ENCODE measurements at regions not wholly inside any gene's neighbourhood (a gene's known extent, or its start where the extent isn't known, plus 50 kb on each side); places are given as distances from the start of the nearest gene placed in this dataset.

GRCh38 chr13:105311094-105311493 is 1224.4 kb downstream of the EFNB2 start:
- Histone ChIP-seq H4K5ac (ENCODE audit: insufficient read length, low read depth, low read length) (no peak overlapping the region), H4K20me1 (replicated peaks in 1 of 2; ENCODE audit: control insufficient read depth in 1 of 2, insufficient read depth in 2 of 2, low read length in 2 of 2) (no peaks in the 10 kb centered on the region), H3K27ac (ENCODE audit: low read depth, low read length) (no peak overlapping the region), H3K79me1 (ENCODE audit: low read depth, low read length) (no peaks in the 10 kb centered on the region), H3K14ac (ENCODE audit: insufficient read length) (no peak overlapping the region), H3K18ac (ENCODE audit: extremely low read depth, low read length) (no peak overlapping the region), H2AFZ (ENCODE audit: low read length) (peak overlapping the region; percentile 23; the same call in 1 of the 2 replicates), H4K91ac (replicated peaks; ENCODE audit: insufficient read length, low read length) (no peak overlapping the region), H3K9me3 (ENCODE audit: insufficient read depth in 2 of 2, low read depth in 1 of 2, low read length in 1 of 2) (0 out of 4 replicates have a peak, but pooled peaks cover 0 to 3% of the 10 kb centered on the region in 2 experiments), H3K4me1 (replicated peaks in 1 of 4; ENCODE audit: control insufficient read depth in 3 of 4, insufficient read depth in 4 of 4, low read length in 3 of 4) (no peaks in the 10 kb centered on the region), H3K4me3 (ENCODE audit: extremely low read depth in 1 of 4, insufficient read depth in 2 of 4, low read depth in 3 of 4, low read length in 4 of 4) (no peak overlapping the region), H3K23me2 (ENCODE audit: low read depth, low read length) (no peaks in the 10 kb centered on the region), H3K36me3 (ENCODE audit: control insufficient read depth in 2 of 4, insufficient read depth in 4 of 4, low read length in 3 of 4) (no peaks in the 10 kb centered on the region), H3K9ac (replicated peaks in 1 of 4; ENCODE audit: extremely low read depth in 1 of 4, low read depth in 3 of 4, low read length in 3 of 4) (no peak overlapping the region), H4K8ac (ENCODE audit: extremely low read depth, insufficient read depth, low read length) (no peak overlapping the region), H2BK5ac (ENCODE audit: low read depth, low read length) (no peak overlapping the region), H2BK20ac (ENCODE audit: low read length) (no peak overlapping the region), H2BK15ac (ENCODE audit: low read length) (no peak overlapping the region), H3K27me3 (replicated peaks in 1 of 4; ENCODE audit: control insufficient read depth in 3 of 4, extremely low read depth in 1 of 4, insufficient read depth in 3 of 4, low read length in 3 of 4) (no peaks in the 10 kb centered on the region), H3K56ac (replicated peaks; ENCODE audit: insufficient read length, low read depth, low read length) (no peak overlapping the region), H2BK120ac (replicated peaks; ENCODE audit: low read depth, low read length) (no peak overlapping the region), H2BK12ac (ENCODE audit: low read depth, low read length) (no peak overlapping the region), H3K4me2 (ENCODE audit: insufficient read depth in 1 of 2, low read depth in 2 of 2, low read length in 2 of 2) (no peak overlapping the region), H3K4ac (replicated peaks; ENCODE audit: insufficient read length, low read depth, low read length) (no peak overlapping the region), H2AK5ac (ENCODE audit: low read depth, low read length) (no peak overlapping the region), H3K23ac (ENCODE audit: insufficient read length) (no peak overlapping the region), H3K79me2 (ENCODE audit: control insufficient read depth in 1 of 2, insufficient read depth in 2 of 2, low read length in 2 of 2) (no peaks in the 10 kb centered on the region)
- no peak for TF ChIP-seq NRF1 (IDR thresholded peaks at IDR 0.05; ENCODE audit: low read depth, low read length)
- no peak for TF ChIP-seq HDAC2 (IDR thresholded peaks at IDR 0.05; ENCODE audit: borderline replicate concordance in 1 of 2, low read depth in 2 of 2, low read length in 2 of 2)
- no peak for TF ChIP-seq SIRT6 (IDR thresholded peaks at IDR 0.05; ENCODE audit: low read length)
- no peak for TF ChIP-seq HDAC6 (IDR thresholded peaks at IDR 0.05; ENCODE audit: low read depth, low read length)
- TF ChIP-seq SAP30 (IDR thresholded peaks at IDR 0.05; ENCODE audit: insufficient read depth, insufficient replicate concordance, low read length), result no peak
- no peak for TF ChIP-seq RAD21 (IDR thresholded peaks at IDR 0.05 in 1 of 2, conservative IDR thresholded peaks at IDR 0.05 in 1 of 2; ENCODE audit: low read depth in 2 of 2, low read length in 2 of 2)
- no peak for TF ChIP-seq CBX5 (IDR thresholded peaks at IDR 0.05; ENCODE audit: low read depth, low read length)
- TF ChIP-seq KDM4A (IDR thresholded peaks at IDR 0.05; ENCODE audit: low read depth, low read length, severe bottlenecking), result no peak
- TF ChIP-seq RFX5 (IDR thresholded peaks at IDR 0.05; ENCODE audit: borderline replicate concordance, low read depth, low read length), result no peak
- TF ChIP-seq E2F6 (IDR thresholded peaks at IDR 0.05), result no peak
- no peak for TF ChIP-seq SIX5 (IDR thresholded peaks at IDR 0.05; ENCODE audit: low read depth, low read length)
- ChIA-PET POLR2A (ENCODE audit: partially characterized antibody) (no interaction called here), CTCF (ENCODE audit: partially characterized antibody) (no interaction called here)
- FAIRE-seq (no peak), DNase-seq (ENCODE audit: low read depth in 1 of 2, low spot score in 2 of 2) (no peak)
- 93% methylated on average over 4 of the region's 4 CpGs; no CpG with 5 or more reads in 1 of the 2 experiments for WGBS, 2 experiments (ENCODE audit: extremely low coverage in 1 of 2, insufficient coverage in 1 of 2, insufficient read length in 1 of 2, insufficient replicate concordance in 2 of 2, low coverage in 1 of 2, low lambda C conversion rate in 2 of 2, missing lambda C conversion rate in 1 of 2)
